Activated T-cell treated with anti-CD3 and anti-CD28 coated beads, Interleukin-2, amount 50 U/mL, for 4 hours (primary cell): ENCODE measurements at regions not wholly inside any gene's neighbourhood (a gene's known extent, or its start where the extent isn't known, plus 50 kb on each side); places are given as distances from the start of the nearest gene placed in this dataset.

Experiments
- ATAC-seq, 2 donors: fragments of 200-7000 bp; cut with Tn5 transposase; one replicate each; pipeline ENCODE4 v1.10.0; 2021
- DNase-seq: peaks from one replicate; pipeline ENCODE4 v3.0.0-alpha.2; 2020
- H3K27me3 Mint-ChIP-seq: one replicate; pipeline ENCODE4 v1.8.0; 2021; ENCODE audit warnings: low read depth, mixed read lengths
- H3K36me3 Mint-ChIP-seq: one replicate; pipeline ENCODE4 v1.8.0; 2022; ENCODE audit warnings: mixed read lengths; ENCODE audit not compliant: insufficient read depth
- H3K4me1 Mint-ChIP-seq: one replicate; pipeline ENCODE4 v1.8.0; 2021; ENCODE audit warnings: low read depth, mixed read lengths
- H3K4me3 Mint-ChIP-seq: one replicate; pipeline ENCODE4 v1.8.0; 2021; ENCODE audit warnings: mild to moderate bottlenecking, moderate library complexity, mixed read lengths
- H3K9me3 Mint-ChIP-seq: one replicate; pipeline ENCODE4 v1.8.0; 2021; ENCODE audit warnings: mixed read lengths

GRCh38 chr4:180456928-180457327 is 1786.3 kb upstream of the TENM3 start:
- Mint-ChIP-seq H3K4me1 (no peaks in the 10 kb centered on the region), H3K36me3 (no peaks in the 10 kb centered on the region), H3K9me3 (peaks cover 4% of the 10 kb centered on the region), H3K27me3 (no peaks in the 10 kb centered on the region), H3K4me3 (no peak overlapping the region)
- DNase-seq (no peak), ATAC-seq (no peak)

GRCh38 chr4:180462116-180462515 is 1781.1 kb upstream of the TENM3 start:
- no peaks in the 10 kb centered on the region for H3K27me3 Mint-ChIP-seq
- ATAC-seq = no peak
- H3K36me3 Mint-ChIP-seq = no peaks in the 10 kb centered on the region
- H3K4me1 Mint-ChIP-seq = no peaks in the 10 kb centered on the region
- H3K9me3 Mint-ChIP-seq = peaks cover 12% of the 10 kb centered on the region
- DNase-seq = no peak
- H3K4me3 Mint-ChIP-seq = no peak overlapping the region

- no peaks in the 10 kb centered on the region for H3K27me3 Mint-ChIP-seq
- ATAC-seq = no peak
These were observed 1777.8 kb upstream of the TENM3 start for GRCh38 chr4:180465364-180465763.

GRCh38 chr4:180483036-180483435 is 1760.2 kb upstream of the TENM3 start:
- no peaks in the 10 kb centered on the region for H3K36me3 Mint-ChIP-seq
- ATAC-seq (no peak), DNase-seq (no peak)
- no peaks in the 10 kb centered on the region for H3K4me1 Mint-ChIP-seq
- H3K4me3 Mint-ChIP-seq = no peak overlapping the region
- no peaks in the 10 kb centered on the region for H3K27me3 Mint-ChIP-seq
- H3K9me3 Mint-ChIP-seq = peaks cover 14% of the 10 kb centered on the region

More at GRCh38 chr4:180465364-180465763, 1777.8 kb upstream of the TENM3 start:
- H3K4me1 Mint-ChIP-seq = no peaks in the 10 kb centered on the region
- H3K9me3 Mint-ChIP-seq = peaks cover 9% of the 10 kb centered on the region
- no peak for DNase-seq
- no peaks in the 10 kb centered on the region for H3K36me3 Mint-ChIP-seq
- no peak overlapping the region for H3K4me3 Mint-ChIP-seq

GRCh38 chr4:180485407-180485806 is 1757.8 kb upstream of the TENM3 start:
- no peak for DNase-seq
- Mint-ChIP-seq H3K36me3 (no peaks in the 10 kb centered on the region), H3K4me1 (no peaks in the 10 kb centered on the region), H3K9me3 (peaks cover 14% of the 10 kb centered on the region), H3K4me3 (no peak overlapping the region), H3K27me3 (no peaks in the 10 kb centered on the region)
- ATAC-seq = no peak

GRCh38 chr4:180486342-180486741 is 1756.9 kb upstream of the TENM3 start:
- DNase-seq = no peak
- no peak for ATAC-seq
- Mint-ChIP-seq H3K4me3 (no peak overlapping the region), H3K36me3 (no peaks in the 10 kb centered on the region), H3K9me3 (peaks cover 12% of the 10 kb centered on the region), H3K27me3 (no peaks in the 10 kb centered on the region), H3K4me1 (no peaks in the 10 kb centered on the region)

- Mint-ChIP-seq H3K27me3 (no peaks in the 10 kb centered on the region), H3K4me3 (no peak overlapping the region), H3K4me1 (no peaks in the 10 kb centered on the region), H3K9me3 (peaks cover 23% of the 10 kb centered on the region), H3K36me3 (no peaks in the 10 kb centered on the region)
- DNase-seq (no peak), ATAC-seq (no peak)
These were observed 1753.4 kb upstream of the TENM3 start for GRCh38 chr4:180489787-180490186.

- no peak for ATAC-seq
- Mint-ChIP-seq H3K9me3 (peaks cover 23% of the 10 kb centered on the region), H3K4me1 (no peaks in the 10 kb centered on the region), H3K4me3 (no peak overlapping the region), H3K27me3 (no peaks in the 10 kb centered on the region), H3K36me3 (no peaks in the 10 kb centered on the region)
- DNase-seq = no peak
These were observed 1752.0 kb upstream of the TENM3 start for GRCh38 chr4:180491210-180491609.

- no peak for ATAC-seq
- DNase-seq = no peak
- Mint-ChIP-seq H3K4me1 (no peaks in the 10 kb centered on the region), H3K4me3 (no peak overlapping the region), H3K9me3 (peaks cover 25% of the 10 kb centered on the region), H3K27me3 (no peaks in the 10 kb centered on the region), H3K36me3 (no peaks in the 10 kb centered on the region)
These were observed 1749.9 kb upstream of the TENM3 start for GRCh38 chr4:180493299-180493698.

- Mint-ChIP-seq H3K4me1 (no peaks in the 10 kb centered on the region), H3K9me3 (peaks cover 19% of the 10 kb centered on the region)
These were observed 1743.0 kb upstream of the TENM3 start for GRCh38 chr4:180500154-180500553.

GRCh38 chr4:180512801-180513475 is 1730.3 kb upstream of the TENM3 start:
- H3K4me1 Mint-ChIP-seq = no peaks in the 10 kb centered on the region
- DNase-seq (no peak), ATAC-seq (no peak)
- H3K4me3 Mint-ChIP-seq = no peak overlapping the region
- peaks cover 6% of the 10 kb centered on the region for H3K9me3 Mint-ChIP-seq
- H3K36me3 Mint-ChIP-seq = no peaks in the 10 kb centered on the region
- no peaks in the 10 kb centered on the region for H3K27me3 Mint-ChIP-seq

More at GRCh38 chr4:180500154-180500553, 1743.0 kb upstream of the TENM3 start:
- Mint-ChIP-seq H3K36me3 (no peaks in the 10 kb centered on the region), H3K27me3 (no peaks in the 10 kb centered on the region), H3K4me3 (no peak overlapping the region)
- DNase-seq (no peak), ATAC-seq (no peak)

- ATAC-seq (no peak), DNase-seq (no peak)
- Mint-ChIP-seq H3K4me3 (no peak overlapping the region), H3K9me3 (no peaks in the 10 kb centered on the region), H3K36me3 (no peaks in the 10 kb centered on the region), H3K27me3 (no peaks in the 10 kb centered on the region), H3K4me1 (no peaks in the 10 kb centered on the region)
These were observed 1724.3 kb upstream of the TENM3 start for GRCh38 chr4:180518906-180519305.

- ATAC-seq (no peak), DNase-seq (no peak)
- H3K9me3 Mint-ChIP-seq = peaks cover 5% of the 10 kb centered on the region
- H3K4me3 Mint-ChIP-seq = no peak overlapping the region
- no peaks in the 10 kb centered on the region for H3K4me1 Mint-ChIP-seq
- H3K36me3 Mint-ChIP-seq = no peaks in the 10 kb centered on the region
- no peaks in the 10 kb centered on the region for H3K27me3 Mint-ChIP-seq
These were observed 1722.0 kb upstream of the TENM3 start for GRCh38 chr4:180521181-180521580.

- ATAC-seq (no peak), DNase-seq (no peak)
- Mint-ChIP-seq H3K9me3 (peaks cover 10% of the 10 kb centered on the region), H3K36me3 (no peaks in the 10 kb centered on the region), H3K4me3 (no peak overlapping the region), H3K4me1 (no peaks in the 10 kb centered on the region), H3K27me3 (no peaks in the 10 kb centered on the region)
These were observed 1717.6 kb upstream of the TENM3 start for GRCh38 chr4:180525523-180526077.

- no peak for DNase-seq
- H3K36me3 Mint-ChIP-seq = no peaks in the 10 kb centered on the region
- ATAC-seq = no peak
- peaks cover 18% of the 10 kb centered on the region for H3K9me3 Mint-ChIP-seq
- no peaks in the 10 kb centered on the region for H3K27me3 Mint-ChIP-seq
- no peaks in the 10 kb centered on the region for H3K4me1 Mint-ChIP-seq
- H3K4me3 Mint-ChIP-seq = no peak overlapping the region
These were observed 1715.2 kb upstream of the TENM3 start for GRCh38 chr4:180528003-180528402.
